ENCODE measurements at regions not wholly inside any gene's neighbourhood (a gene's known extent, or its start where the extent isn't known, plus 50 kb on each side); places are given as distances from the start of the nearest gene placed in this dataset.
A peak's percentile ranks its signal among the peaks of the same experiment; 100 is the strongest.
"Not testable (repeated sequence)": the region's sequence is repeated elsewhere in the genome, so short reads cannot be mapped to it uniquely, and the experiment has no call there.

DNA sequence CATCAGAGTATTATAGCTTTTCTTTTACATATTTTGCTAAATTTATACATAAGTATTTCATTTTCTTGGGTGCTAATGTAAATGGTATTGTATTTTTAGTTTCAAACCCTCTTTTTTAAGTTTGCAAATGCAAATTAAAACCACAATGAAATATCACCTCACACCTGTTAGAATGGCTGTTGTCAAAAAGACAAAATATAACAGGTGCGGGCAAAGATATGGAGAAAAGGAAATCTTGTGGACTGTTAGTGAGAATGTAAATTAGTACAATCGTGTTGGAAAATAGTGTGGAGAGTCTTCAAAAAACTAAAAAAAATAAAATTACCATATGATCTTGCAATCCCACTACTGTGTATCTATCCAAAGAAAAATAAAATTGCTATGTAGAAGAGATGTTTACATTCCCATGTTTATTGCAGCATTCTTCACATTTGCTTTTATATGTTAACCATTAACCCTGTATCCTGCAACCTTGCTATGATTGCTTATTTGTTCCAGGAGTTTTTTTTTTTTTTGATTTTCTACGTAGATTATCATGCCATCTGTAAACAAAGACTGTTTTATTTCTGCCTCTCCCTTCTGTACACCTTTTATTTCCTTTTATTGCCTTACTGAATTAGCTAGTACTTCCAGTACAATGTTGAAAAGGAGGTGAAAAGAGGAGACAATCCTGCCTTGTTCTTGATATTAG, 405.4 kb upstream of the MIS18BP1 start:
- ATAC-seq = no peak
- intact Hi-C loops (cut with DNase I) = no loop called here
- DNase-seq = no peak

DNA sequence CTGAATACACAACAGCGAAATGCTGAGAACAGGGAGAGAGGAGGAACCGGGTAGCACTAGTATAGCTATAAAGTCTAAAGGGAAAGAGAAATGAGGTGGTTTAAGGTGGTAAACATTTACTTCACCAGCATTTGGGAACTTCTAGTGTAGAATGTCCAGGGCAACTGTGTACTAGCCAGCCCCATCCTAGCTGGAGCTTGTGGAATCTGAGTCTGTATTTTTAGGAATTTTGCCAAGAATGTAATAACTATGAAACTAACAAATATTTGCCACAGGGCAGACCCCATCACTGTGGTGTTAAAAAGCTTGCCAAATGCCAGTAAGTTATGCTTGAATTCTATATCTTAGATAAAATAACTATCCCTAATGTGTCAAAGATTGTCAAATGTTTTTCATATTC, 398.9 kb upstream of the MIS18BP1 start:
- ATAC-seq = no peak
- intact Hi-C loops (cut with DNase I) = no loop called here
- DNase-seq = no peak

DNA sequence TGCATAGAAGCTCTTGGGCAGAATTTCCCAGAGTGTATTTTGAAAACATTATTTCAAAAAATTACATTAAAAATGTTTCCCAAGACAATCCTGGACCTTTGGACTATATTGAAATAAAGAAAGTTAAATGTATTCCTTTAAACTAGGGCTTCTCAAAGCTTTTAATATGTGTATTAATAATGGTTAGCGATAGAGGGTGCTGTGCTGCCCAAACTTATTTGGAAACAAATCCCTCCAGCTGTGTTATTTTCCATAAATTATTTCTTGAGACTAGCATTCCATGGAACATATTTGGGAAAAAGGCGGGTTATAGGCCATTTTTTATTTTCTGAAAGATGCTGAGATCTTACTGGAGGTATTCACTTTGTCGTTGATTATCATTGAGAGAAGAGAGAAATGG, 397.8 kb upstream of the MIS18BP1 start:
- intact Hi-C loops (cut with DNase I) = no loop called here
- DNase-seq = no peak
- ATAC-seq = no peak

DNA sequence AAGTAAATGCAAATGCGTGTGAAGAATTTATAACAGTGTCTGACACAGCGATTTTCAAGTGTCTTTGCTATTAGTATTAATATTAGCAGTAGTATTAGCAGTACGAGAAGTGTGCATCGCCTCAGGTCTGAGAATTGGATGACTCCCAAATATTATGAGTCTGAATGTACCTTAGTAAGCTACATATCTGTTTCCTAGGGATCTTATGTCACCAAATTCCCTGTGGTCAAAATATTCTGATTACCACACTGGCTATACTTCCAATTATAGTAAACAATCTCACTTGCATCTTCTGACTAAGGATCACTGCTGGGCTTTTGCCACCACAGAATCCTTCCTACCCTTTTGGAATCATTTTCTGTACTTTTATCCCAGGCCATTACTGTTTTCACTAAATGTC, 396.0 kb upstream of the MIS18BP1 start:
- ATAC-seq (no peak), DNase-seq (no peak)
- intact Hi-C loops (cut with DNase I) = no loop called here

DNA sequence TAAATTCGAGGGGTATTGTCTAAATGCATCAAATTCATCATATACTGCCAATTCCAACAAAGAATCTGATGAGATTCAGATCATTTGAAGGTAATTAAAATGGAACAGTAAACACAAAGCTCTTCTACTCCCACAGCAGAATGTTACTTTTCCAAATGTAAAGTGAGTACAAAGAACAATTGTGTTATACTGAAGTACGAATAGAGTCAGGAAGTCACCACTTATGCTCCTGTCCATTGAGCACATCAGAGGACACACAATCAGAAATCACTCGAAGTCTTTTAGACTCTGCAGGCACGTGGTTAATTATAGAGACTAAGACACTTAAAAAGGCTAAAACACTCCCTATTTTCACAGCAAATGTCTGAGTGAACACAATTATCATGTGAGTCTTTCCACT, 388.5 kb upstream of the MIS18BP1 start:
- no peak for ATAC-seq
- intact Hi-C loops (cut with DNase I) = no loop called here
- DNase-seq = no peak

DNA sequence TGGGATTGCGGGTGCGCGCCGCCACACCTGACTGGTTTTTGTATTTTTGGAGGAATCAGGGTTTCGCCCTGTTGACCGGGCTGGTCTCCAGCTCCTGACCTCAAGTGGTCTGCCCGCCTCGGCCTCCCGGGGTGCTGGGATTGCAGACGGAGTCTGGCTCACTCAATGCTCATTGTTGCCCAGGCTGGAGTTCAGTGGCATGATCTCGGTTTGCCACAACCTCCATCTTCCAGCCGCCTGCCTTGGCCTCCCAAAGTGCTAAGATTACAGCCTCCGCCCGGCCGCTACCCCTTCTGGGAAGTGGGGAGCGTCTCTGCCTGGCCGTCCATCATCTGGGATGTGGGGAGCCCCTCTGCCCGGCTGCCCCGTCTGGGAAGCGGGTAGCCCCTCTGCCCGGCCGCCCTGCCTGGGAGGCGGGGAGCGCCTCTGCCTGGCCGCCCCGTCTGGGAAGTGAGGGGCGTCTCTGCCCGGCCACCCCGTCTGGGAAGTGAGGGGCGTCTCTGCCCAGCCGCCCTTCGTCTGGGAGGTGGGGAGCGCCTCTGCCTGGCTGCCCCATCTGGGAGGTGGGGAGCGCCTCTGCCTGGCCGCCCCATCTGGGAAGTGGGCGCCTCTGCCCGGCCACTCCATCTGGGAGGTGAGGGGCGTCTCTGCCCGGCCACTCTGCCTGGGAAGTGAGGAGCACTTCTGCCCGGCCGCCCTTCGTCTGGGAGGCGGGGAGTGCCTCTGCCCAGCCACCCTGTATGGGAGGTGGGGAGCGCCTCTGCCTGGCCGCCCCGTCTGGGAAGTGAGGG, 381.8 kb upstream of the MIS18BP1 start:
- intact Hi-C loops (cut with DNase I) = not testable (repeated sequence)

DNA sequence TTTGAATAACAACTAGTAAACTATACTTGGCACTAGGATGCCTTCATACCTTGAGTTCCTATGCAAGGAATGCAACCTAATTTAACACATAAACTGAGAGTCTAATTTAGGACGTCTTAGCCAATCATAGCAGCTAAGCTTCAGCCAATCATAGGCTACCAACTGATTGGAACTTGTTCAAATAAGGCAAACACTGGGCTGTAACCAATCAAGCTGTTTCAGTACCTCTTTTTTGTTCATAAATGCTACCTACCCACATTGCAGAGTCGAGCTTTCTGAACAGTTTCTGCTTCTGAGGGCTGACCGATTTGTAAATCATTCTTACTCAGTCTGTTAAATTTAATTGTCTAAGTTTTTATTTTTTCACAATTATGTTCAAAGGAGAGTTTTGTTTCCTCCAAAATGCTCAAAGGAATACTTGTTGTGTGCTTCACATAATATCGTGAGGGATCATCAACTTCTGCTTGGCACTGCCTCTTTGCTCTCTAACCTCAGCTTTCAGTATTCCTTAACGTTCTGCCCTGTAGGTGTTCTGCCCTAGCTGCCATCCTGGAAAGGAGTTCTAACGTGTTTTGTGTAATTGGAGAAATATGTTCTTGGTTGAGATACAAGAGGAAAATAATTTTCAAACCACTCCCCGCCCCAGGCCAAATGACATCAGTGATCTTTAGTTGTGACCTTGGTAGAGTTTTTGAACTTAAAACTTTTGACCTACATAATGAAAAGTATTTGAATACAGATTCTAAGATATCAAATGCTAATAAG, 380.4 kb upstream of the MIS18BP1 start:
- no peak for ATAC-seq
- DNase-seq = no peak
- intact Hi-C loops (cut with DNase I) = no loop called here

More for the DNA sequence above, 381.8 kb upstream of the MIS18BP1 start:
- DNase-seq, ATAC-seq: not testable (repeated sequence)

DNA sequence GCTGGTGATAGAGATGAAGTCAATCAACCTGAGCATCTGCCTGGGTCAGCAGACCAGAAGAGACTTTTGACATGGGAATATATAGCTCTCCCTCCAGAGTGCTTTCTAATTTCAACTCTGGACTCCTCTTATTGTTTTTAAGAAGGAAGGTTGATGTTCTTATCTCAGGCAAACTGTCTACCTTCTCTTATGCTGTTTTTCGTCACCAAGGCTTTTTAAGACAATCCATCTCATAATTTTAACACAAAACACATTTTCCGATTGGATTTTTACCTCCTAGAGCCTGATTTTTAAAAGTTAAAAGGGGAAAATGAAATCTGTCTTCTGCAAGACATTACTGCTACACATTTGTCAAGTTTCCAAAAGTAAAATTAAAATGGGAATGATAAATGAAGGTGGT, 368.7 kb upstream of the MIS18BP1 start:
- intact Hi-C loops (cut with DNase I) = no loop called here
- DNase-seq (no peak), ATAC-seq (no peak)

DNA sequence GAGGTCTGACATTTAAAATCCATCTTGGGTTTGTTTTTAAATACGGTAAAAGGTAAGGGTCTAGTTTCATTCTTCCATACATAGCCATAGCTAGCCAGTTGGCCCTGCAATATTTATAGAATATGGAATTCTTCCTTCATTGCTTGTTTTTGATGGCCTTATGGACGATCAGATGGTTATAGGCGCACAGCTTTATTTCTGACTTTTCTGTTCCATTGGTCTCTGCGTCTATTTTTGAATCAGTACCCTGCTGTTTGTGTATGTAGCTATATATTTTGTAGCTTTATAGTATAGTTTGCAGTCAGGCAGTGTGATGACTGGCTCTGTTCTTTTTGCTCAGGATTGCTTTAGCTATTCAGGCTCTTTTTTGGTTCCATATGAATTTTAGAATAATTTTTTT, 366.8 kb upstream of the MIS18BP1 start:
- DNase-seq = no peak
- intact Hi-C loops (cut with DNase I) = no loop called here
- ATAC-seq = no peak

DNA sequence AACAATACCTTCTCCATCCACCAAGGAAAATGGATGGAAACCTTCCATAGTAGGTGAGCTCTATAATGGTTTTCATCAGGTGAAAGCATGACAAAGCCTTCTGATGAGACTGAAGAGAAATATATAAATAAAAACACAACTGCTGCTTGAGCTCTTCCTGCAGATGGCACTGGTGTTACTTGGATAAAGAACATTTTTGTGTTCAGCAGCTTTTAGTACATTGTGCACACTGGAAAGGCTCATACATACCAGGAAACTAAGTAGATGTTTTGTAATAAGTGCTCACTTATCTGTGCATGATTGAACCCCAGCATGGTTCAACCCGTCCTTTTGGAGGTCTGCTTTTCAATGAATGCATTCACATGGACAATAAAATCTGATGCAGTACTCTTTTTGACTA, 357.3 kb upstream of the MIS18BP1 start:
- DNase-seq = no peak
- intact Hi-C loops (cut with DNase I) = no loop called here

DNA sequence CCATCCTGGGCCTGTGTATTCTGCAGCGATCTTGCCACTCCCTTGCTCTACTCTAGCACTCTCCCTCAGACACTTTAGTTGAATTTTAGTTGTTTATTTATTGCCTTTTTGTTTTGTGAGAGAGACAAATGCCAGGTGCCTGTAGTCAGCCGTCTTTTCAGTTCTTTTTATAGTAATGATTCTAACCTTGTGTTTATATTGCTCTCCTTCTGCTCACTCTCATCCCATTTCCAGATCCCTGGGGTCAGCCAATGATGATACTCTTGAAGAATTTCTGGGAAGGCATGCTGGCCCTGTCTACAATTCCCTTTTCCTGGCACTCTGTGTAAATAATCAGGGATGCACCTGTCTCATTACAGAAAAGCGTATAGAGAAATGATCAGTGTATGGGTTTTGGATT, 334.1 kb upstream of the MIS18BP1 start:
- DNase-seq (no peak), ATAC-seq (no peak)
- intact Hi-C loops (cut with DNase I) = no loop called here

More for the DNA sequence above, 357.3 kb upstream of the MIS18BP1 start:
- ATAC-seq = no peak

DNA sequence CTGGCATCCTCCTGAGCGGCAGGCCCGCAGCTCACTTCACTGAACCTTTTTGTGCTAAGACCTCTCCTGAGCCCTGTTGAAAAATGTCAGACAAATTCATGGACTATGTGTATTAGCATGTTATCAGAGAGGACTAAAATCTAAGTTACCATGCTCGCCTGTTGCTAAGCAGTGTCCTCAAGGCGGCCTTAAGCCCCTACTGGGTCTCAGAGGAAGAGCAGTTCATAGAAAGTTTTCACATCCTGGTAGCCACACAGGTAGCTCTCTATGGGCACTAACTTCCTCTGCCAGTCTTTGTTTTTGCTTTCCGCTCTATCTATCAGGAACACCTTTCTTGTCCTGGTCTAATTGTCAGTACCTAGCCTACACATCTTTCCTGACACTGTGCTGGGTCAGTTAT, 306.6 kb upstream of the MIS18BP1 start:
- ATAC-seq (no peak), DNase-seq (no peak)
- intact Hi-C loops (cut with DNase I) = no loop called here

DNA sequence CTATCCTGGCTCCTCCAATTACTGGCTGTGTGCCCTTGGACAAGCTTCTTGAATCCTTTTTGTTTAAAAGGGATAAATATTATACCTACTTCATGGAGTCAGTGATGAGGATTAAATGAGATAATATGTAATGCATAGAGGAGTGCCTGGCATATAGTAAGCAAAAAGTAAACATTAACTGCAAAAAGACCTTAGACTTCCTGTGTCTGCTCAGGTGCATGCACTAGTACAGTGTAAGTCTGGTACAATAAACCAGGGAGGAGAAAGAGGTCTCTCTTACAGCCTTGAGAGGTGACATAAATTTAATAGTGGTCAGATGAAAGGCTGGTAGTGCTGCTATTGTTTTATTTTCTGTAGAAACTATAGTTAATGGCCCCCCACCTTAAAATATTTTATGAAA, 305.2 kb upstream of the MIS18BP1 start:
- DNase-seq (no peak), ATAC-seq (no peak)
- intact Hi-C loops (cut with DNase I) = no loop called here

DNA sequence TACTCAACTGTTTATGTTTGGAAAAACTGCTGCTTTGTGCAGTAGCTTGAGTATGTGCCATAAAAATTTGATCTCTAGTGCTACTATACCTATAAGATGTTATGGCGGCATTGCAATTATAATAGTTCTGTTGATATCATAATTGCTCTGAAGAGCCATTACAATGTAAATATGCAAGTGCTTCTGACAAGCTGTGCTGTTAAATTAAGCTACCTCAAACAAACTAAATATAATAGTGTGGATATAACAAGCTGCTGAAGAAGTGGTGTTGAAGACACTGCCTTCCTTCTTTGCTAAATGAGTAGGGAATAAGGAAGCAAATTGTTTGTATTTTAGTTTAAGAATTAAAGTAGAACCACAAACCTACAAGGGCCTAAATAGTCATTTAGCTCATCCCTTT, 301.0 kb upstream of the MIS18BP1 start:
- ATAC-seq (no peak), DNase-seq (no peak)

DNA sequence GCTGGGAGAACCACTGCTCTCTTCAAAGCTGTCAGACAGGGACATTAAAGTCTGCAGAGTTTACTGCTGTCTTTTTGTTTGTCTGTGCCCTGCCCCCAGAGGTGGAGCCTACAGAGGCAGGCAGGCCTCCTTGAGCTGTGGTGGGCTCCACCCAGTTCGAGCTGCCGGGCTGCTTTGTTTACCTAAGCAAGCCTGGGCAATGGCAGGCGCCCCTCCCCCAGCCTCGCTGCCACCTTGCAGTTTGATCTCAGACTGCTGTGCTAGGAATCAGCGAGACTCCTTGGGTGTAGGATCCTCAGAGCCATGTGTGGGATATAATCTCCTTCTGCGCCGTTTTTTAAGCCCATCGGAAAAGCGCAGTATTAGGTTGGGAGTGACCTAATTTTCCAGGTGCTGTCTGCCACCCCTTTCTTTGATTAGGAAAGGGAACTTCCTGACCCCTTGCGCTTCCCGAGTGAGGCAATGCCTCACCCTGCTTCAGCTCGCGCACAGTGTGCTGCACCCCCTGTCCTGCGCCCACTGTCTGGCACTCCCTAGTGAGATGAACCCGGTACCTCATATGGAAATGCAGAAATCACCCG, 298.3 kb upstream of the MIS18BP1 start:
- ATAC-seq; intact Hi-C loops (cut with DNase I); DNase-seq: not testable (repeated sequence)

More for the DNA sequence above, 301.0 kb upstream of the MIS18BP1 start:
- intact Hi-C loops (cut with DNase I) = no loop called here

DNA sequence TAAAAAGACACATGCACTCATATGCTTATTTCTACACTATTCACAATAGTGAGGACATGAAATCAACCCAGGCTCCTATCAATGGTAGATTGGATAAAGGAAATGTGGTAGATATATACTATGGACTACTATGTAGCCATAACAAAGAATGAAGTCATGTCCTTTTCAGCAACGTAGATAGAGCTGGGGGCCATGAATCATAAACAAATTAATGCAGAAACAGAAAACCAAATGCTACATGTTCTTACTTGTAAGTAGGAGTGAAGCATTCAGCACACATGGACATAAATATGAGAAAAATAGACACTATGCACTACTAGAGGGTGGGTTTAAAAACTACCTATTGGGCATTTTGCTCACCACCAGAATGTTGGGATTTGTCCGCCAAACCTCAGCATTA, 278.0 kb upstream of the MIS18BP1 start:
- DNase-seq = no peak
- no peak for ATAC-seq
- intact Hi-C loops (cut with DNase I) = no loop called here

DNA sequence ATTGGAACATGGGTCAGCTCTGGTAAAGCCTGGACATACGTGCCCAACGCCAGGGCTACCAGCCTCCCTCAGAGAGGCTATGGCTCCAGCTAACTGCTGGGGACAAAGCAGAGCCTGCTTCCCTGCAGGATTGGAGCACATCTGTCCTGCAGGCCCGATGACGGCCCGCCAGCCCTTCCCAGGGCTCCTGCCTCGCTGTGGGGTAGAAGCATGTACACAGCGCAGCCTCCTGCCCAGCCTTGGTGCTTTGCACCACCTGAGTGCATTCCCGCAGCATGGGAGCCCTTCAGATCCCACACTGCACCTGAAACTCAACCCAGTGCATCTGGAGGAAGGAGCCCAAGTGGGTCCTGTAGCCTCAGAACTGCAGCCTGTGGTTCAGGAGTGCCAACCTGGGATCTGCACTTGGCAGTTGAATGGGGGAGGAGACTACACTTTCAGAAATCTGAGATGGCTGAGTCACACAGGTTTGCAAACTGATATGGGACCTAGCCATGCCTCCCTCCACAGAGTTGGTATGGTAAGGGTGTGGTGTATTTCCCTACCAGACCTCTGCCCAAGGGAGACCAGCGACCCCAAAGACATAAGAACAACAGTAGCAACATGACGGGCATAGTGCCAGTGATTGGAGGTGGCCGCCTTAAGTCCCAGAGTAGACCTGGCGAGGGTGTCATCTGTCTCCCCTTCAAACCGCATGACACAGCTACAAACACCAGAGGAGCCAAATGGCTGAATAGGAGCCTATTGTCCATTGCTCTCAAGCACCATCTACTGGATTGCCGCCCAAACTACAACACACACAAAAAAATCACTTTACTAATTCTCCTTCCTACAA, 273.9 kb upstream of the MIS18BP1 start:
- intact Hi-C loops (cut with DNase I) = loop anchor here (1.0 to 5.0 kb wide), 2 partner anchors 100 kb away; no protein-coding TSS in a partner anchor
- DNase-seq (no peak), ATAC-seq (peak; percentile 69 to 78)

DNA sequence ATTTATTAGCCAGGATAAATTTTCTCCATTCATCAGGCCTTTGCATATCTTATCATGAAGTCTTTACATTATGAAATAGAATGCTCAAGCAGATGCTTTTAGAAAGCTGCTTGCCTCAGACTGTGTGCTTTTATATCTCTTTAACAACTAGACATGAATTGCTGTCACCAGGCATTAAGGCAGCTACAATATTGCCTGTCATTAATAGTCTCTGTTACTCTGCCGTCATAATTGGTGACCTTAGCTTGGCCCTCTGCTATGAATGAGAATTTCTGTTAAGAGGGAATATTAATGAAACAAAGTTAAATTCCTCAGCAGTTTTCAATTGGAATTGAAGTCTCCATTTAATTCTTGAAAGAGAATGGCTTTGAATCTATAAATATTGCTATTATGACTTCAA, 266.8 kb upstream of the MIS18BP1 start:
- DNase-seq (no peak), ATAC-seq (no peak)
- intact Hi-C loops (cut with DNase I) = no loop called here

DNA sequence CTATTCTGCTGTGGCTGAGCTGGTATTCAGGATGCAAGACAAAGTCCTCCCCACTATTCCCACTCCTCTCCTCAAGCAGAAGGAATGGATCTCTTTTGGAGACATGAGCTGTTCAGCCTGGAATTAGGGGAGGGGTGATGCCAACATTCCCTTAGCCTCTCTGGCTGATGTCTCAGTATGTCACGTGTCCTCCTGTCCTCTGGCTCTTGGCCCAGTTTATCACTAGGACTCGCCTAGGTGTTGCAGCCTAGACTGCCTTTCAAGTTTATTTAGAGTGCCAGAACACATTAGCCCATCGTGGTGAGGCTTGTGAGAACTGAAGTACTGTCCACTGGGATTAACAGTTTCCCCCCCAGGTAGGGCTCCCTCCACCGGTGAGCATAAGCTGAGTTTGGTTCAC, 239.9 kb upstream of the MIS18BP1 start:
- ATAC-seq (peak; percentile 89 to 91), DNase-seq (peak; percentile 31)
- intact Hi-C loops (cut with DNase I) = no loop called here

Measured in left cardiac atrium (tissue), 4 donors.